ENCODE measurements at regions not wholly inside any gene's neighbourhood (a gene's known extent, or its start where the extent isn't known, plus 50 kb on each side); places are given as distances from the start of the nearest gene placed in this dataset.

DNA sequence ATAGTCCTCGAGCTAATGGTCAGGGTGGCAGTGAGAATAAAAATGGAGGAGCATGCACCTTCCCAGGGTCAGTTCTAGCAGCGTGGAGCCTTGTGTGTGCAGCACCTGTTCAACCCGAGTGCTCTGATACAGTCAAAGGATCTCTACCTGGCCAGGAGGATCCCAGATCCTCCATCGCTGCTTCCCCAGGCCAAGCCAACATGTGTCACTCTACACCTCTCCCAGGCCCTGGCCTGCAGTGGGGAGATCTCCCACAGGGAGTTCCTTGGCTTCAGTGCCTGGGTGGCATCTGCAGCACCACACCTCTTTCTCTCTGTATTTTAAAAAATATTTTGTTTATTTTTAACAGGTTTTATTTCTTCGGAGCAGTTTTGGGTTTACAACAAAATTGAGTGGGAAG lies 414.8 kb upstream of the C2CD4B start:
- no peak for DNase-seq (ENCODE audit: low spot score)

DNA sequence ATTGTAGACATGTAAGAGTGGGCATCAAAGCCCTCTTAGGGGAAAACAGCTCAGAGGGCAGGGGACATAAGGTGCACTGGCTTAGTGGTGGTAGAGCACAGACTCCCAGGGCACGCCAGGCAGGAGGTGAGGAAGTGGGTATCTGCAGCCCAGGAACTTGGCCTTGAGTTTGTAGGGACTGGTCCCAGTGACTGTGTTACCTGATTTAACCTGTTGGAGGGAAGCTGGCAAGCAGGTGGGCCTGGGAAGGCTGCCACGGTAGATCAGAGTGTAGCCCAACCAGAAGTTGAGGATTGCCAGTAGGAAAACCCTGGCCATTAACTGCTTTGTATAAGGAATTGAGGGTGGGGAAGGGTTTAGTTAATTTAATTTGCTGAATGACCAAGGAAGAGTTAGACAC lies 417.5 kb upstream of the C2CD4B start:
- DNase-seq (ENCODE audit: low spot score) = no peak

DNA sequence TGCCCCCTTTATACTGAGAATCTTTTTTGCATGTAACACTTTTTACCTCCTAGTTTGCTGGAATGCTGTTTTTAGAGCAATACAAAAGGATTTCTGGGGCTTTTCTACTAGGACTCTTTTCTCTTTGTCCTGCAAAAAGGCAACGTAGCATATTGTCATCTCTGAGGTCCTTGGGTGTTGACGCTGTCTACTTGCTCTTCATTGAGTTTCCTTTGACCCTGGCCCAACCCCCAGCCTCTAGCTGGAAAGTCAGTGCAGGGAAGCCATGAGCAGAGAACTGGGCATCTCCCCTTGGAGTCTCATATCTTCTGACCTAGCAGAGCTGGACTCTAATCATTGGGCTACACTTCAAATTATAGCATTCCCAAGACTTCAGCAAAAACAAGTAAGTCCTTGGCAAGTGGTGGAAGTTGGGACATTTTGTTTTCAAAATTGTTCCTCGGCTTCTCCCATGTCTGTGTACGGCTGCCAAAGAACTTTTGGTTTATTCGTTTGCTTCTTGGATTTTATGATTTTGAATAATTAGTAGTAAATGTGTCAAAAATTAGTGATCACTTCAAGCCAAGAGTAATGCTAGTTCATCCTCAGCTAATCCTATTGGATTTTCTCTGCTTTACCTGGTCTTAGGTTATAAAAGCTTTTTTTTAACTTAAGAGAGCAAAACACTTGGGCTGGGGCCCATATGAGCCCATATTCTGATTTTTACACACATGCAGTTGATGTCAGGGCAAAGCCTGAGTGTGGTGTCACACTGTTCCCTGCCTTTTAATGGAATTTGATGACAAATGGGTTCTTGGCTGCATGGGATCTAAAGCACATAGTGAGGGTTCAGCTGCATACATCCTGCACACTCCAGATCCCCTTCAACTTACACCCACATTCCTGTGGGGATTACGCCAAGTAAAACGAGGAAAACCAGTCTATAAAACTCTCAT lies 419.5 kb upstream of the C2CD4B start:
- DNase-seq (ENCODE audit: low spot score) = no peak

GRCh38 chr15:62588938-62589670 lies 424.0 kb upstream of the C2CD4B start:
- DNase-seq (ENCODE audit: low spot score) = no peak

DNA sequence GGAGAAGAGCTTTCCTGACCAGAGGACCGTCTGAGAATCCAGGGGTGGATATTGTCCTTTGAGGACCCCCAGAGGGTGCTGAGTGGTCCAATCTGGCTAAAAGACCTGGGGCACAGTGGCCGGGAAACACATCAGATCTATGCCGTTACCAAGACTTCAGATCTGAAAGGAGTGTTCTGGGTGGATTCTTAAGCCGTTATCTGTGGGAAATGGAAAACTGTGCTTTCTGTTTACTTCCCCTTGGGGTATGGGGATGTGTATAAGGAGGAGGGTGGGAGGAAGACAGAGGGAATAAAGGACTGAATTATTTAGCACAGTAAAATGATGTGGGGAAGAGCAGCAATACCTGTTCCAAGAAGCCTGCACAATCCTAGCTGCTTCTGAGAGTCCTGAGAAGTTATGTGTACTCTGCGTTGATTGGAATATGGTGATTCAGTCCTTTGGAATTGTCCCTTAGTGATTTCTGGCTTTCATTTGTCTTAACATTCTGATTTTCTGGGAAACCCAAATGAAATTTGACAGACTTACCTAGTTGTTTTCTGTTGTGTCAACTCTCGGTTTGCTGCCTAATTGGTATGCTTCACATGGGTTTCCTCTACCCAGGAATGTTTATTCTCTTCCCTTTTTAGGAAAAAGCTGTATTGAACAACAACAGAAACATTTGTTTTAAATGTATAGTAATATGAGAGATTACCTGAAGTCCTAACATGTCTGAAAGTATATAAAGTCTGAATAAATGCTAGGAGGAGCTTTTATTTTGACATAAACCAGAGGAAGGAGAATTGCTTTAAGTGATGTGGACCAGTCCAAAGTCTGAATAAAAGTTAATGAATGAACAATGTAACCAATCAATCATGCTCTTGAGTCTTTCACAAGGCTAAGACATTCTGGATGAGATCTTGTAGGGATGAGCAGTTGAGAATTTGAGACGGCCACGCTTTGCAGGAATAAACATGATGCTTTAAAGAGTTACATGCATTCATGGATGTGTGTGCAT lies 427.1 kb upstream of the C2CD4B start:
- no peak for DNase-seq (ENCODE audit: low spot score)

- no peak for DNase-seq (ENCODE audit: low spot score)
Measured at GRCh38 chr15:62592920-62593319, 427.8 kb upstream of the C2CD4B start.

DNA sequence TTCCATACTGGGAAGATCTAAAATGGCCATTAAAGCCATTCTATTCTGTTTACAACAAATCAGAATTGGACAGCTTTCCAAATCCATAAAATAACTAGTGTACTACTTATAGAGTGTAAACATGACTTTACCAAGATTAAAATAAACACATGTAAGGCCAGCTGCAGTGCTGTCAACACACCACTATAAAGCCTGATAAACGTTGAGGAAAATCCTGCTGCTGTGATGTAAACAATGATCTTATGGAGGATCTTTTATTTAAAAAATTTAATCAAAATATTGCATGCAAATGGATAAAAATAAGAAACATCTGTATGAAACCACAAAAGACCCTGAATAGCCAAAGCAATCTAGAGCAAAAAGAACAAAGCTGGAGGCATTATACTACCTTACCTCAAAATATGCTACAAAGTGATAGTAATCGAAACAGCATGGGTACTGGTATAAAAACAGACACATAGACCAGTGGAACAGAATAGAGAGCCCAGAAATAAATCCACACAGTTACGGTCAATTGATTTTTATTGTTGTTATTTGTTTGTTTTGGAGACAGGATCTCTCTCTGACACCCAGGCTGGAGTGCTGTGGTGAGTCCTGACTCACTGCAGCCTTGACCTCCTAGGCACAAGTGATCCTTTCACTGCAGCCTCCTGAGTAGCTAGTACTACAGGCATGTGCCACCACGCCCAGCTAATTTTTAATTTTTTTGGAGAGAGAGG lies 428.8 kb upstream of the C2CD4B start:
- no peak for DNase-seq (ENCODE audit: low spot score)

DNA sequence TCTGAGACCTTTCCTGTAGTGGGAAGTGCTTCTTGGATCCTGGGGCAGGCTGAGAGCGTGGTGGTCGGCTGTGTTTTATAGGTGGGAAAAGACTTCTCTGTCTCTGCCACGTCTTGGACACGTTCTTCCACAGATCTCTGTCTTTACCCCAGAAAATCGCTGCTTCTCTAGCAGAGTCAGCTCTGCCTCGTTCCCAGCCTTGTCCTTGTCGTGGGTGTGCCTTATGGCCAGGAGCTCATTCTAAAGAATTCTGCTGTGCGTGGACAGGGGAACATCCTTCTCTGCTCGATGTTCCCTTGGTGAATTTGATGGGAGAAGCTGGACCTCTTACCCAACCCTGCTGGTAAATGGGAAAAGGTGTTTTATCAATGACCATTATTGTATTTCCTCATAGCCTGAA lies 433.1 kb upstream of the C2CD4B start:
- no peak for DNase-seq (ENCODE audit: low spot score)

GRCh38 chr15:62599791-62600777 lies 435.0 kb upstream of the C2CD4B start:
- DNase-seq (ENCODE audit: low spot score) = no peak

GRCh38 chr15:62601777-62602545 lies 436.9 kb upstream of the C2CD4B start:
- no peak for DNase-seq (ENCODE audit: low spot score)

- DNase-seq (ENCODE audit: low spot score) = no peak
Measured at GRCh38 chr15:62603742-62604141, 438.7 kb upstream of the C2CD4B start.

- DNase-seq (ENCODE audit: low spot score) = no peak
Measured at GRCh38 chr15:62605282-62605681, 437.3 kb upstream of the TPM1 start.

DNA sequence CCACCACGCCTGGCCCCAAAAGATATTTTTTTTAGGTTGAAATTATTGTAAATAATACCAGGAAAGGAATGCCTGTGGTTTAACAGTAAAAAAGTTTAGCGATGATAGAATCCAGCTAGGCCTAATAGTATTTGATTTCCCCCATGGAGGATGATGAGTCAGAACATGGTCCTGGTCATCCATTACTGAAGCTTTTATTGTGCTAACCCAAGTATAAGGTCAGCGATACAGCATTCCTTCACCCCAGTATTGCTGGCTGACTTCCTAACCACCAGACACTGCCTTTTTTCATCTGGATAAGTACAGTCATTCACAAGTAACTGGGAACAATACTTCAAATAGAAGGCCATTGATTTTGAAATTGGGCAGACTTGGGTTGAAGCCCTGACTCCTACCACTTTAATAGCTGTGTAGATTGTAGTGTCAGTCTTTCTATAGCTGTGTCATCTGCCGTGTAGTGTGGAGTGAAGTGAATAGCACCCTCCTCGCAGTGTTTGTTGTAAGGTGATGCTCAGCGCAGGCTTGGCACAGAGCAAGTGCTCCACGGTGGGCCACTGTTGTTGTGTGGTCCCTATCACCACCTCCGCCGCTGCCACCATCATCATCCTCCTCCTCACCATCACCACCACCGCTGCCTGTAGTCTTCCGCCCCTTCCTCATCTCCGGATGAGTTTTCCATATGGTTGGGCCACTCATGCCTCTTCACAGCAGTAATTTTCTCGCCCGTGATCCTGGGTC lies 436.0 kb upstream of the TPM1 start:
- no peak for DNase-seq (ENCODE audit: low spot score)

- DNase-seq (ENCODE audit: low spot score) = no peak
Measured at GRCh38 chr15:62607114-62607462, 435.5 kb upstream of the TPM1 start.

- no peak for DNase-seq (ENCODE audit: low spot score)
Measured at GRCh38 chr15:62607643-62608042, 434.9 kb upstream of the TPM1 start.

GRCh38 chr15:62608369-62608768 lies 434.2 kb upstream of the TPM1 start:
- no peak for DNase-seq (ENCODE audit: low spot score)

GRCh38 chr15:62610265-62610869 lies 432.2 kb upstream of the TPM1 start:
- no peak for DNase-seq (ENCODE audit: low spot score)

GRCh38 chr15:62611002-62611401 lies 431.5 kb upstream of the TPM1 start:
- no peak for DNase-seq (ENCODE audit: low spot score)

Data from germinal center (tissue), 1 donor.